Subcutaneous abdominal adipose tissue (tissue), 5 donors: ENCODE measurements at regions not wholly inside any gene's neighbourhood (a gene's known extent, or its start where the extent isn't known, plus 50 kb on each side); places are given as distances from the start of the nearest gene placed in this dataset.

Source experiments
- H3K27ac ChIP-seq: one replicate; pipeline ENCODE4 v1.7.0; 2013; ENCODE audit warnings: low read depth, mild to moderate bottlenecking, inconsistent platforms, low read length, moderate library complexity
- H3K27me3 ChIP-seq, 5 donors: one replicate each; pipeline ENCODE4 v1.7.0; 2013; ENCODE audit warnings: low read length in 5 of 5, inconsistent platforms in 1 of 5; ENCODE audit not compliant: control insufficient read depth in 5 of 5, insufficient read depth in 4 of 5
- H3K36me3 ChIP-seq, 5 donors: one replicate each; pipeline ENCODE4 v1.7.0; 2013; ENCODE audit warnings: low read length in 5 of 5; ENCODE audit not compliant: control insufficient read depth in 5 of 5, insufficient read depth in 5 of 5
- H3K4me1 ChIP-seq, 5 donors: one replicate each; pipeline ENCODE4 v1.7.0; 2013; ENCODE audit warnings: low read length in 5 of 5, mild to moderate bottlenecking in 3 of 5, moderate library complexity in 1 of 5; ENCODE audit not compliant: control insufficient read depth in 5 of 5, insufficient read depth in 5 of 5
- H3K4me3 ChIP-seq, 5 donors: one replicate each; pipeline ENCODE4 v1.7.0; 2013; ENCODE audit warnings: low read length in 5 of 5, low read depth in 1 of 5
- H3K9ac ChIP-seq, 5 donors: one replicate each; pipeline ENCODE4 v1.7.0; 2013; ENCODE audit warnings: low read length in 5 of 5, mild to moderate bottlenecking in 4 of 5, moderate library complexity in 3 of 5
- H3K9me3 ChIP-seq, 5 donors: one replicate each; pipeline ENCODE4 v1.7.0; 2013; ENCODE audit warnings: low read length in 5 of 5; ENCODE audit not compliant: control insufficient read depth in 5 of 5
- donor health status: healthy.
- donor health status: healthy.
- donor health status: healthy.
- donor health status: healthy.
- donor health status: healthy.

GRCh38 chr1:213568929-213569815, 418.6 kb upstream of the PROX1 start:
- peaks cover 0 to 4% (median 3%) of the 10 kb centered on the region in 5 donors for H3K9me3 ChIP-seq
- no peak overlapping the region for H3K27ac ChIP-seq
- H3K4me3 ChIP-seq, result no peak overlapping the region
- no peak overlapping the region for H3K9ac ChIP-seq
- H3K4me1 ChIP-seq, result peaks cover 0 to 3% (median 0%) of the 10 kb centered on the region in 5 donors
- H3K27me3 ChIP-seq, result no peaks in the 10 kb centered on the region
- H3K36me3 ChIP-seq, result no peaks in the 10 kb centered on the region

GRCh38 chr1:213569816-213570150, 418.0 kb upstream of the PROX1 start:
- no peak overlapping the region for H3K4me3 ChIP-seq
- H3K36me3 ChIP-seq, result no peaks in the 10 kb centered on the region
- peaks cover 0 to 3% (median 0%) of the 10 kb centered on the region in 5 donors for H3K4me1 ChIP-seq
- no peak overlapping the region for H3K27ac ChIP-seq
- H3K9ac ChIP-seq, result no peak overlapping the region
- no peaks in the 10 kb centered on the region for H3K9me3 ChIP-seq
- no peaks in the 10 kb centered on the region for H3K27me3 ChIP-seq

- no peak overlapping the region for H3K27ac ChIP-seq
- no peak overlapping the region for H3K4me3 ChIP-seq
- H3K9ac ChIP-seq, result no peak overlapping the region
- peaks cover 0 to 3% (median 0%) of the 10 kb centered on the region in 5 donors for H3K4me1 ChIP-seq
- no peaks in the 10 kb centered on the region for H3K9me3 ChIP-seq
- no peaks in the 10 kb centered on the region for H3K36me3 ChIP-seq
- H3K27me3 ChIP-seq, result no peaks in the 10 kb centered on the region
These were observed 417.3 kb upstream of the PROX1 start for GRCh38 chr1:213570487-213570886.

- Histone ChIP-seq H3K36me3 (no peaks in the 10 kb centered on the region), H3K27ac (no peak overlapping the region), H3K4me1 (peaks cover 0 to 3% (median 0%) of the 10 kb centered on the region in 5 donors), H3K4me3 (no peak overlapping the region), H3K27me3 (no peaks in the 10 kb centered on the region), H3K9ac (no peak overlapping the region), H3K9me3 (no peaks in the 10 kb centered on the region)
These were observed 416.4 kb upstream of the PROX1 start for GRCh38 chr1:213571419-213571818.

- peaks cover 0 to 3% (median 0%) of the 10 kb centered on the region in 5 donors for H3K4me1 ChIP-seq
- H3K9me3 ChIP-seq, result no peaks in the 10 kb centered on the region
- no peaks in the 10 kb centered on the region for H3K27me3 ChIP-seq
- H3K36me3 ChIP-seq, result no peaks in the 10 kb centered on the region
- no peak overlapping the region for H3K4me3 ChIP-seq
- H3K9ac ChIP-seq, result no peak overlapping the region
- H3K27ac ChIP-seq, result no peak overlapping the region
These were observed 415.9 kb upstream of the PROX1 start for GRCh38 chr1:213571843-213572242.

GRCh38 chr1:213572912-213573647, 414.7 kb upstream of the PROX1 start:
- Histone ChIP-seq H3K27ac (no peak overlapping the region), H3K9me3 (no peaks in the 10 kb centered on the region), H3K9ac (no peak overlapping the region), H3K4me1 (peaks cover 0 to 3% (median 0%) of the 10 kb centered on the region in 5 donors), H3K36me3 (no peaks in the 10 kb centered on the region), H3K27me3 (no peaks in the 10 kb centered on the region), H3K4me3 (no peak overlapping the region)

- no peak overlapping the region for H3K27ac ChIP-seq
These were observed 414.1 kb upstream of the PROX1 start for GRCh38 chr1:213573648-213574009.

GRCh38 chr1:213582976-213583567, 404.7 kb upstream of the PROX1 start:
- no peak overlapping the region for H3K27ac ChIP-seq
- H3K4me3 ChIP-seq, result no peak overlapping the region
- H3K9ac ChIP-seq, result no peak overlapping the region
- H3K27me3 ChIP-seq, result peaks cover 0 to 10% (median 5%) of the 10 kb centered on the region in 5 donors
- no peaks in the 10 kb centered on the region for H3K9me3 ChIP-seq
- H3K4me1 ChIP-seq, result peaks cover 0 to 1% (median 0%) of the 10 kb centered on the region in 5 donors
- H3K36me3 ChIP-seq, result no peaks in the 10 kb centered on the region

More at GRCh38 chr1:213573648-213574009, 414.1 kb upstream of the PROX1 start:
- H3K4me3 ChIP-seq, result no peak overlapping the region
- no peaks in the 10 kb centered on the region for H3K36me3 ChIP-seq
- no peaks in the 10 kb centered on the region for H3K27me3 ChIP-seq
- peaks cover 0 to 3% (median 0%) of the 10 kb centered on the region in 5 donors for H3K4me1 ChIP-seq
- H3K9me3 ChIP-seq, result no peaks in the 10 kb centered on the region
- H3K9ac ChIP-seq, result no peak overlapping the region

- no peaks in the 10 kb centered on the region for H3K36me3 ChIP-seq
- peaks cover 0 to 1% (median 0%) of the 10 kb centered on the region in 5 donors for H3K4me1 ChIP-seq
- no peaks in the 10 kb centered on the region for H3K9me3 ChIP-seq
- no peak overlapping the region for H3K4me3 ChIP-seq
- H3K27ac ChIP-seq, result no peak overlapping the region
- H3K9ac ChIP-seq, result no peak overlapping the region
- H3K27me3 ChIP-seq, result peaks cover 0 to 10% (median 5%) of the 10 kb centered on the region in 5 donors
These were observed 403.5 kb upstream of the PROX1 start for GRCh38 chr1:213584272-213584671.

- peaks cover 0 to 1% (median 0%) of the 10 kb centered on the region in 5 donors for H3K4me1 ChIP-seq
- H3K9ac ChIP-seq, result no peak overlapping the region
- no peaks in the 10 kb centered on the region for H3K36me3 ChIP-seq
- H3K4me3 ChIP-seq, result no peak overlapping the region
- peaks cover 0 to 10% (median 5%) of the 10 kb centered on the region in 5 donors for H3K27me3 ChIP-seq
- H3K9me3 ChIP-seq, result no peaks in the 10 kb centered on the region
- no peak overlapping the region for H3K27ac ChIP-seq
These were observed 402.4 kb upstream of the PROX1 start for GRCh38 chr1:213585402-213585801.
